Fibroblast of lung (primary cell): ENCODE measurements at regions not wholly inside any gene's neighbourhood (a gene's known extent, or its start where the extent isn't known, plus 50 kb on each side); places are given as distances from the start of the nearest gene placed in this dataset.

ENCODE experiments used
- DNase-seq, 2 donors: peaks; one replicate each; pipeline versions ENCODE4 v3.0.0 to v3.0.0-alpha.2; 2010; ENCODE audit warnings: low read depth in 2 of 2
- H2AFZ ChIP-seq: 2 replicates; pipeline ENCODE4 v1.5.1; 2012; ENCODE audit warnings: low read length, control low read depth, inconsistent platforms
- H3K27ac ChIP-seq: 2 replicates; pipeline ENCODE4 v1.5.1; 2011; ENCODE audit warnings: low read length, control low read depth; ENCODE audit not compliant: insufficient read depth
- H3K27me3 ChIP-seq: 2 replicates; pipeline ENCODE4 v1.5.1; 2011; ENCODE audit warnings: mild to moderate bottlenecking, low read length; ENCODE audit not compliant: control insufficient read depth, insufficient read depth
- H3K36me3 ChIP-seq: 2 replicates; pipeline ENCODE4 v1.5.1; 2011; ENCODE audit warnings: low read length; ENCODE audit not compliant: control insufficient read depth, insufficient read depth
- H3K4me1 ChIP-seq: 2 replicates; pipeline ENCODE4 v1.5.1; 2011; ENCODE audit warnings: low read length; ENCODE audit not compliant: control insufficient read depth, insufficient read depth; ENCODE audit errors: extremely low read depth
- H3K4me2 ChIP-seq: 2 replicates; pipeline ENCODE4 v1.5.1; 2011; ENCODE audit warnings: low read length, control low read depth; ENCODE audit not compliant: insufficient read depth; ENCODE audit errors: extremely low read depth
- H3K4me3 ChIP-seq, 4 experiments: fragments of 200-600 bp in 1 of 4; sonication (generic) in 1 of 4; replicated peaks in 1 of 4; 2 replicates each; pipeline ENCODE4 v1.5.1; 2011 to 2016; ENCODE audit warnings: low read length in 4 of 4, low read depth in 3 of 4, mild to moderate bottlenecking in 3 of 4, control low read depth in 2 of 4, inconsistent platforms in 1 of 4, mixed read lengths in 1 of 4; ENCODE audit not compliant: insufficient read depth in 1 of 4; ENCODE audit errors: control extremely low read depth in 1 of 4
- H3K79me2 ChIP-seq: 2 replicates; pipeline ENCODE4 v1.5.1; 2012; ENCODE audit warnings: mild to moderate bottlenecking, low read length, inconsistent platforms; ENCODE audit not compliant: control insufficient read depth, insufficient read depth
- H3K9ac ChIP-seq: 2 replicates; pipeline ENCODE4 v1.5.1; 2011; ENCODE audit warnings: mild to moderate bottlenecking, low read length, control low read depth; ENCODE audit not compliant: insufficient read depth
- H3K9me3 ChIP-seq: 2 replicates; pipeline ENCODE4 v1.5.1; 2012; ENCODE audit warnings: low read depth, low read length; ENCODE audit not compliant: control insufficient read depth, insufficient read depth
- H4K20me1 ChIP-seq: 2 replicates; pipeline ENCODE4 v1.5.1; 2011; ENCODE audit warnings: low read length; ENCODE audit not compliant: control insufficient read depth, insufficient read depth; ENCODE audit errors: extremely low read depth
- CTCF ChIP-seq, 2 donors: IDR thresholded peaks in 1 of 2; conservative IDR thresholded peaks in 1 of 2; 1 replicate in 1 of 2; 2 replicates in 1 of 2; pipeline ENCODE4 v1.5.1; 2011 to 2012; ENCODE audit warnings: low read length in 2 of 2, control low read depth in 1 of 2, inconsistent platforms in 1 of 2, low read depth in 1 of 2, mild to moderate bottlenecking in 1 of 2
- EZH2 ChIP-seq: IDR thresholded peaks from 2 replicates; pipeline ENCODE4 v1.5.1; 2012; ENCODE audit warnings: low read length, control low read depth, mild to moderate bottlenecking; ENCODE audit errors: missing control alignments

GRCh38 chr3:117532268-117532667 is 822.7 kb downstream of the TUSC7 start:
- Histone ChIP-seq H3K9ac (no peak overlapping the region), H3K27ac (no peak overlapping the region), H2AFZ (no peak overlapping the region), H3K4me1 (no peaks in the 10 kb centered on the region), H3K27me3 (no peaks in the 10 kb centered on the region), H3K4me3 (no peak overlapping the region), H3K9me3 (no peaks in the 10 kb centered on the region), H3K4me2 (no peak overlapping the region), H3K79me2 (no peaks in the 10 kb centered on the region), H3K36me3 (no peaks in the 10 kb centered on the region), H4K20me1 (no peaks in the 10 kb centered on the region)
- no peak for DNase-seq
- no peak for TF ChIP-seq EZH2
- no peak for TF ChIP-seq CTCF (conservative IDR thresholded peaks at IDR 0.05 in 1 of 2, IDR thresholded peaks at IDR 0.05 in 1 of 2; ENCODE audit: low read depth in 1 of 2, low read length in 2 of 2)

- no peak for TF ChIP-seq CTCF (conservative IDR thresholded peaks at IDR 0.05 in 1 of 2, IDR thresholded peaks at IDR 0.05 in 1 of 2; ENCODE audit: low read depth in 1 of 2, low read length in 2 of 2)
- TF ChIP-seq EZH2 = no peak
- Histone ChIP-seq H3K79me2 (no peaks in the 10 kb centered on the region), H3K4me1 (no peaks in the 10 kb centered on the region), H3K4me3 (no peak overlapping the region), H3K27ac (no peak overlapping the region), H3K4me2 (no peak overlapping the region), H3K9me3 (no peaks in the 10 kb centered on the region), H4K20me1 (no peaks in the 10 kb centered on the region), H3K36me3 (no peaks in the 10 kb centered on the region), H3K27me3 (no peaks in the 10 kb centered on the region), H2AFZ (no peak overlapping the region), H3K9ac (no peak overlapping the region)
- DNase-seq = no peak
Observed at GRCh38 chr3:117534138-117534537, 824.6 kb downstream of the TUSC7 start.

GRCh38 chr3:117536006-117536405 is 826.4 kb downstream of the TUSC7 start:
- Histone ChIP-seq H3K4me2 (no peak overlapping the region), H3K27ac (no peak overlapping the region), H3K4me1 (no peaks in the 10 kb centered on the region), H3K9ac (no peak overlapping the region), H3K9me3 (no peaks in the 10 kb centered on the region), H3K36me3 (no peaks in the 10 kb centered on the region), H3K79me2 (no peaks in the 10 kb centered on the region), H3K4me3 (no peak overlapping the region), H2AFZ (no peak overlapping the region), H3K27me3 (no peaks in the 10 kb centered on the region), H4K20me1 (no peaks in the 10 kb centered on the region)
- TF ChIP-seq EZH2 (no peak), CTCF (conservative IDR thresholded peaks at IDR 0.05 in 1 of 2, IDR thresholded peaks at IDR 0.05 in 1 of 2; ENCODE audit: low read depth in 1 of 2, low read length in 2 of 2) (no peak)
- DNase-seq = no peak
